K562 (cell line): ENCODE measurements at regions not wholly inside any gene's neighbourhood (a gene's known extent, or its start where the extent isn't known, plus 50 kb on each side); places are given as distances from the start of the nearest gene placed in this dataset.
A peak's percentile ranks its signal among the peaks of the same experiment; 100 is the strongest.

Source experiments
- BHLHE40 ChIP-seq: IDR thresholded peaks from 2 replicates; pipeline ENCODE4 v1.6.1; 2011; ENCODE audit warnings: low read length, improper control_type of control experiment
- BRF1 ChIP-seq: IDR thresholded peaks from 3 replicates; pipeline ENCODE4 v1.6.1; 2011; ENCODE audit warnings: borderline replicate concordance, mild to moderate bottlenecking; ENCODE audit not compliant: insufficient read length; ENCODE audit errors: extremely low read depth
- CBFA2T3 ChIP-seq: fragments of 450-650 bp; IDR thresholded peaks from 2 replicates; pipeline ENCODE4 v1.6.1; 2017
- DMBX1 ChIP-seq: fragments of 250-450 bp; sonication (Bioruptor Pico); IDR thresholded peaks from 2 replicates; pipeline ENCODE4 v1.8.0; 2022; ENCODE audit warnings: inconsistent platforms, mild to moderate bottlenecking, moderate library complexity, borderline replicate concordance
- ETS2 ChIP-seq: IDR thresholded peaks from 2 replicates; pipeline ENCODE4 v1.6.1; 2016; ENCODE audit warnings: borderline replicate concordance, missing genetic modification characterization, mild to moderate bottlenecking, moderate library complexity, missing compliant biosample characterization; ENCODE audit not compliant: poor library complexity, severe bottlenecking
- FIP1L1 ChIP-seq: fragments of 200-400 bp; formaldehyde crosslinking; IDR thresholded peaks from 2 replicates; pipeline ENCODE4 v1.6.1; 2018; ENCODE audit warnings: mild to moderate bottlenecking, low read depth, low read length; ENCODE audit not compliant: poor library complexity, severe bottlenecking
- GABPA ChIP-seq: fragments of 200-800 bp; sonication (Bioruptor generic); conservative IDR thresholded peaks from 2 replicates; pipeline ENCODE4 v1.6.1; 2016; ENCODE audit warnings: low read depth, missing genetic modification characterization, missing compliant biosample characterization
- HDAC6 ChIP-seq: IDR thresholded peaks from 2 replicates; pipeline ENCODE4 v1.6.1; 2012; ENCODE audit warnings: low read depth, mild to moderate bottlenecking, control low read depth, inconsistent platforms, low read length, moderate library complexity
- HMBOX1 ChIP-seq: sonication (generic); IDR thresholded peaks from 2 replicates; pipeline ENCODE4 v1.6.1; 2016
- ID3 ChIP-seq, 2 experiments: fragments of 250-450 bp in 1 of 2; fragments of 450-650 bp in 1 of 2; sonication (Bioruptor Pico) in 1 of 2; IDR thresholded peaks; 2 replicates each; pipeline versions ENCODE4 v1.6.1 to v1.8.0; 2016 to 2021; ENCODE audit warnings: mild to moderate bottlenecking in 2 of 2, moderate library complexity in 2 of 2, missing compliant biosample characterization in 1 of 2, missing genetic modification characterization in 1 of 2
- KAT2B ChIP-seq: IDR thresholded peaks from one replicate; pipeline ENCODE4 v1.6.1; 2012; ENCODE audit warnings: low read depth, mild to moderate bottlenecking, control low read depth, inconsistent platforms, low read length, moderate library complexity
- L3MBTL2 ChIP-seq: fragments of 450-650 bp; IDR thresholded peaks from 2 replicates; pipeline ENCODE4 v1.6.1; 2016; ENCODE audit warnings: mild to moderate bottlenecking, moderate library complexity
- MEIS2 ChIP-seq: fragments of 450-650 bp; IDR thresholded peaks from 2 replicates; pipeline ENCODE4 v1.6.1; 2014; ENCODE audit warnings: mild to moderate bottlenecking; ENCODE audit not compliant: partially characterized antibody
- MITF ChIP-seq: IDR thresholded peaks from 2 replicates; pipeline ENCODE4 v1.6.1; 2014; ENCODE audit warnings: antibody characterized with exemption
- MTA2 ChIP-seq: fragments of 450-650 bp; IDR thresholded peaks from 2 replicates; pipeline ENCODE4 v1.6.1; 2016; ENCODE audit warnings: low read depth
- NCOA1 ChIP-seq: fragments of 450-650 bp; IDR thresholded peaks from 2 replicates; pipeline ENCODE4 v1.6.1; 2016; ENCODE audit warnings: low read depth
- NFIC ChIP-seq: fragments of 450-650 bp; IDR thresholded peaks from 2 replicates; pipeline ENCODE4 v1.6.1; 2017; ENCODE audit warnings: mild to moderate bottlenecking, inconsistent platforms
- POLR2AphosphoS2 ChIP-seq: IDR thresholded peaks from 2 replicates; pipeline ENCODE4 v1.6.1; 2012; ENCODE audit warnings: low read length, improper control_type of control experiment
- STAT6 ChIP-seq: sonication (generic); formaldehyde crosslinking; IDR thresholded peaks from 2 replicates; pipeline ENCODE4 v1.8.1; 2023; ENCODE audit warnings: mild to moderate bottlenecking, missing genetic modification reagents
- TBP ChIP-seq: optimal IDR thresholded peaks from 2 replicates; pipeline ENCODE3; 2011; ENCODE audit warnings: low read depth, low read length, improper control_type of control experiment
- ZFP36 ChIP-seq: fragments of 150-350 bp; IDR thresholded peaks from 2 replicates; pipeline ENCODE4 v1.6.1; 2018; ENCODE audit warnings: low read length, low read depth; ENCODE audit not compliant: partially characterized antibody
- ZNF174 ChIP-seq: fragments of 250-450 bp; sonication (Bioruptor Pico); IDR thresholded peaks from 2 replicates; pipeline ENCODE4 v1.4.0; 2020; ENCODE audit warnings: mild to moderate bottlenecking
- ZNF175 ChIP-seq: fragments of 200-800 bp; sonication (Bioruptor generic); IDR thresholded peaks from 2 replicates; pipeline ENCODE4 v1.6.1; 2016; ENCODE audit warnings: low read depth, mild to moderate bottlenecking, missing genetic modification characterization, missing compliant biosample characterization
- ZNF184 ChIP-seq: sonication (generic); formaldehyde crosslinking; IDR thresholded peaks from 2 replicates; pipeline ENCODE4 v1.5.0; 2020; ENCODE audit warnings: missing genetic modification reagents
- ZNF311 ChIP-seq: fragments of 250-450 bp; sonication (Bioruptor Pico); IDR thresholded peaks from 2 replicates; pipeline ENCODE4 v1.4.0; 2020; ENCODE audit warnings: mild to moderate bottlenecking, moderate library complexity
- ZNF785 ChIP-seq: fragments of 250-450 bp; sonication (Bioruptor Pico); IDR thresholded peaks from 2 replicates; pipeline ENCODE4 v1.4.0; 2020; ENCODE audit warnings: mild to moderate bottlenecking

- peak; percentile 56 for TF ChIP-seq MEIS2
- 0 out of 2 replicates have a peak, but pooled peaks have one; percentile 64 for TF ChIP-seq ZNF175 (CRISPR knock-in tag)
- TF ChIP-seq ZNF785 (CRISPR knock-in tag): no peak
- no peak for TF ChIP-seq TBP
- TF ChIP-seq POLR2AphosphoS2: no peak
- no peak for TF ChIP-seq STAT6
- no peak for TF ChIP-seq ID3 (CRISPR knock-in tag; IDR thresholded peaks at IDR 0.05)
- peak; percentile 47; the same call in 1 of the 2 replicates for TF ChIP-seq ID3 (tag; IDR thresholded peaks at IDR 0.05)
- TF ChIP-seq ZNF184 (CRISPR knock-in tag): no peak
- TF ChIP-seq MITF: no peak
- TF ChIP-seq ZNF311 (CRISPR knock-in tag): no peak
- no peak for TF ChIP-seq ZNF174
- no peak for TF ChIP-seq KAT2B
- TF ChIP-seq HDAC6: no peak
- TF ChIP-seq HMBOX1: 0 out of 2 replicates have a peak, but pooled peaks have one; percentile 15
- TF ChIP-seq ZFP36: no peak
- TF ChIP-seq MTA2: no peak
- TF ChIP-seq CBFA2T3: 0 out of 2 replicates have a peak, but pooled peaks have one; percentile 23
- no peak for TF ChIP-seq NCOA1
- peak; percentile 60 for TF ChIP-seq L3MBTL2
- TF ChIP-seq BHLHE40: 0 out of 2 replicates have a peak, but pooled peaks have one; percentile 21
- no peak for TF ChIP-seq FIP1L1
- TF ChIP-seq GABPA: peak; percentile 84
- peak; percentile 92 for TF ChIP-seq NFIC
- TF ChIP-seq DMBX1: peak; percentile 42; the same call in 1 of the 2 replicates
- TF ChIP-seq ETS2: no peak
- TF ChIP-seq BRF1: no peak
These were observed 149.8 kb downstream of the AKR1D1 start (continued) for GRCh38 chr7:138226001-138226476.
